ENCODE measurements at regions not wholly inside any gene's neighbourhood (a gene's known extent, or its start where the extent isn't known, plus 50 kb on each side); places are given as distances from the start of the nearest gene placed in this dataset.

DNA sequence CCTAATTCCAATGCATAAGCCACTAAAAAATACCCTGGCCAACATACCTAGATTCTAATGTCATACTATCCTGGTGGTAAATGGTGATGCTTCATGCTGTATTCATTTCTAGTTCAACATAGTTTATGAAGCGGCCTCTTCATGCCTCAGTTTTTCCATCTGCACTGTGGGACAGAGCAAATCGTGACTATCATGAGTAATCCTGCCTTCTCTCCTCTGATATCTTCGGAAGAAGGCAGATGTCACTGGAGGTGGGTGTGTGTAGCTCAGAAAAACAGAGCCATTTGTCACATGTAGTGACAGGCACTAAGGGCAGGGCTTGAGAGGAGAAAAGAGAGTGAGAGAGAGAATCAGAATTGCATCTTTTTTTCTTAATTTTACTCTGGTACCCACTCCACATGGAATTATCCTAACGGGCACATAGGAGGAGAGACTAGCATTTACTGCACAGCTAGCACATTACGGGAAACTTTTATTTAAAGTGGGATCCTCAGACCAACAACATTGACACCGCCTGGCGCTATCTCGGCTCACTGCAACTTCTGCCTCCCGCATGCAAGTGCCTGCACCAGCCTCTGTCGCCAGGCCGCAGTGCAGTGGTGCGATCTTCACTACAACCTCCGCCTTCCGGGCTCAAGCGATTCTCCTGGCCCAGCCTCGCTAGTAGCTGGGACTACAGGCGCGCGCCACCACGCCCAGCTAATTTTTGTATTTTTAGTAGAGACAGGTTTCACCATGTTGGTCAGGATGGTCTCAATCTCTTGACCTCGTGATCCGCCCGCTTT lies 78.4 kb upstream of the KCNA3 start:
- Mint-ChIP-seq H3K4me3 (no peak overlapping the region), H3K27ac (ENCODE audit: low read depth) (no peak overlapping the region), H3K27me3 (peaks cover 56% of the 10 kb centered on the region), H3K9me3 (no peaks in the 10 kb centered on the region), H3K36me3 (ENCODE audit: insufficient read depth) (no peaks in the 10 kb centered on the region), H3K4me1 (no peaks in the 10 kb centered on the region)
- no peak for ATAC-seq (replicated peaks; ENCODE audit: extremely low read depth, poor library complexity, severe bottlenecking)
- DNase-seq (ENCODE audit: low spot score in 2 of 2), result no peak

DNA sequence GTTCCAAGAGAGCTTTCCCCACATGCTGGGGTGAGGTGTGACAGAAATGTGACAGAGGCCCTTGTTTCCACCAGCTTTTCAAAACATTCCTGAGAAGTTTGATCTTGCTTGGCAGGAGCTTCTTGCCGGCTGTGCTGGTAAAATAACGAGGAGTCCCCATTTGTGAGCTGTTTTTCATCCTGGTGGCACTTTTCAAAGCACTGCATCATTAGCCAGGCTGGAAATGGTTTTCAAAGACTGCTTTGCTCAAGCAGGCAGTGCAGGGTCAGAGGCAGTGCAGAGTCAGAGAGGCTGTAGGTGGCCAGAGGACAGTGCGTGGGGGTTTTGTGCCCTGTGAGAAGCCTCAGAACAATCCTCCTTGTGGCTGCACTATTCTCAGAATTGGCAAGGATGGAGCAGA lies 75.8 kb upstream of the KCNA3 start:
- H3K4me3 Mint-ChIP-seq, result no peak overlapping the region
- H3K27ac Mint-ChIP-seq (ENCODE audit: low read depth), result no peak overlapping the region
- H3K9me3 Mint-ChIP-seq, result no peaks in the 10 kb centered on the region
- DNase-seq (ENCODE audit: low spot score in 2 of 2), result no peak
- H3K27me3 Mint-ChIP-seq, result peaks cover 37% of the 10 kb centered on the region
- H3K4me1 Mint-ChIP-seq, result no peaks in the 10 kb centered on the region
- H3K36me3 Mint-ChIP-seq (ENCODE audit: insufficient read depth), result no peaks in the 10 kb centered on the region
- ATAC-seq (replicated peaks; ENCODE audit: extremely low read depth, poor library complexity, severe bottlenecking), result no peak

DNA sequence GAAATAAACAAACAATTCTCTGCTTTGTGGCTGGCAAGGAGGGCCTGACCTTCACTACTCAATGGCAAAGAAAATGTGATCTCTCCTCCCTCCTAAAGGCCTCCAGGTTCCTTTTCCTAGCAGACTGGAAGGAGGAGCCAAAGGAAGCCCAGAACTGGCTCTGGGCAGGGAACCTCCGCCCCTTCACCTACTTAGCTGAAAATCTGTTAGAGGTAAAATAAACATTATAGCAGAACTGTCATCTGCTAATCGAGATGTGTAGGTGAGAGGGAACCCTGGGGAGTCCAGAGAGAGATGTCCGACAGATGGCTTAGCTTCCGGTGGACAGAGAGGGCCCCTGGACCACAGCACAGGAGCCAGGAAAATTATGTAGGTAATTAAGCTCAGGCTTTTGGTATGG lies 75.2 kb upstream of the KCNA3 start:
- no peak overlapping the region for H3K27ac Mint-ChIP-seq (ENCODE audit: low read depth)
- ATAC-seq (replicated peaks; ENCODE audit: extremely low read depth, poor library complexity, severe bottlenecking) (no peak), DNase-seq (ENCODE audit: low spot score in 2 of 2) (no peak)
- H3K4me3 Mint-ChIP-seq, result no peak overlapping the region
- peaks cover 37% of the 10 kb centered on the region for H3K27me3 Mint-ChIP-seq
- no peaks in the 10 kb centered on the region for H3K9me3 Mint-ChIP-seq
- H3K4me1 Mint-ChIP-seq, result no peaks in the 10 kb centered on the region
- H3K36me3 Mint-ChIP-seq (ENCODE audit: insufficient read depth), result no peaks in the 10 kb centered on the region

DNA sequence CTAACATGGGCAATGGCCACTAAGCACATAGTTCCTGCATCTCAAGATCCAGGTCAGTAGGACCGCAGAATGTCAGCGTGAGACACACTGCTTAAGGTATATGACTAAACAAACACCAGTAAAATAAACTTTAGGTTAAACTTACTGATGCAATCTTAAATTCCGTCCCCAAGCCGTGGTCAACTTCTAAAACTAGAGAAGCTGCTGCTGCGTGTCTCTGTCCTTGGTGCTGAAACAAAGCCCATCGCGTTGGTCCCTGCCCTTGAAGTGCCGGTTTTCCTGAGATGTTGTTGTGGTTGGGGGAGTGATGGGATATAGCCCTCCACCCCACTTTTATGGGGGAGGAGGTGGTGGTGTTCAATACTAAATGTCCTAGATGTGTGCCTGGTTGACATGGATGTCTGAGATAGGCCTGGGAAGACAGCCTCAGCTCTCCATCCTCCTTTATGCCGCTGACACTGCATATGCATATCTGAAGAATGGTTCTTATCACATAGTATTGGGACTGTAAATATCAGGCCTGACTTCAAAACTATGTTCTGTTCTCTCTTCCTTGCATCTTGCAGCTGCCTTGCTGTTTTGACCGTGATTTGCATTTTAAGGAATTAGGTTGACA lies 72.0 kb upstream of the KCNA3 start:
- ATAC-seq (replicated peaks; ENCODE audit: extremely low read depth, poor library complexity, severe bottlenecking), result no peak
- no peaks in the 10 kb centered on the region for H3K4me1 Mint-ChIP-seq
- no peak overlapping the region for H3K27ac Mint-ChIP-seq (ENCODE audit: low read depth)

DNA sequence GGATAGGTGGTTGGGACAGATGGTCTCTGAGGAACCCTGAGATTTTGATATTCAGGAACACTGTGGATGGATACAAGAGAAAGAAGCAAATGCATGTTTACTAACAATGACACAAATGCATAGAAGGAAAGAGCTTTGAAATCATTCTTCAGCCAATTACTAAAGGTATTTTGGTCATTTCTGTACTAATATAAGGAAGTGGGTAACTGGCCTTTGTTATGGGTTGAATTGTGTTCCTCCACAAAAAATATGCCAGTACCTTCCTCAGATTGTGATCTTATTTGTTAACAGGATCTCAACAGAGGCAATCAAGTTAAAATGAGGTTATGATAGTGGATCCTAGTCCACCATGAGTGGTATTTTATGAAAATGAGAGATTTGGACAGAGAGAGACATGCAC lies 68.7 kb upstream of the KCNA3 start:
- Mint-ChIP-seq H3K27ac (ENCODE audit: low read depth) (no peak overlapping the region), H3K4me1 (no peaks in the 10 kb centered on the region), H3K4me3 (no peak overlapping the region), H3K27me3 (peaks cover 42% of the 10 kb centered on the region), H3K36me3 (ENCODE audit: insufficient read depth) (no peaks in the 10 kb centered on the region), H3K9me3 (no peaks in the 10 kb centered on the region)
- no peak for DNase-seq (ENCODE audit: low spot score in 2 of 2)
- ATAC-seq (replicated peaks; ENCODE audit: extremely low read depth, poor library complexity, severe bottlenecking), result no peak

More for the DNA sequence above, 72.0 kb upstream of the KCNA3 start:
- DNase-seq (ENCODE audit: low spot score in 2 of 2), result peak; percentile 33 to 44
- H3K9me3 Mint-ChIP-seq, result no peaks in the 10 kb centered on the region
- H3K27me3 Mint-ChIP-seq, result peaks cover 51% of the 10 kb centered on the region
- H3K4me3 Mint-ChIP-seq, result no peak overlapping the region
- H3K36me3 Mint-ChIP-seq (ENCODE audit: insufficient read depth), result no peaks in the 10 kb centered on the region

DNA sequence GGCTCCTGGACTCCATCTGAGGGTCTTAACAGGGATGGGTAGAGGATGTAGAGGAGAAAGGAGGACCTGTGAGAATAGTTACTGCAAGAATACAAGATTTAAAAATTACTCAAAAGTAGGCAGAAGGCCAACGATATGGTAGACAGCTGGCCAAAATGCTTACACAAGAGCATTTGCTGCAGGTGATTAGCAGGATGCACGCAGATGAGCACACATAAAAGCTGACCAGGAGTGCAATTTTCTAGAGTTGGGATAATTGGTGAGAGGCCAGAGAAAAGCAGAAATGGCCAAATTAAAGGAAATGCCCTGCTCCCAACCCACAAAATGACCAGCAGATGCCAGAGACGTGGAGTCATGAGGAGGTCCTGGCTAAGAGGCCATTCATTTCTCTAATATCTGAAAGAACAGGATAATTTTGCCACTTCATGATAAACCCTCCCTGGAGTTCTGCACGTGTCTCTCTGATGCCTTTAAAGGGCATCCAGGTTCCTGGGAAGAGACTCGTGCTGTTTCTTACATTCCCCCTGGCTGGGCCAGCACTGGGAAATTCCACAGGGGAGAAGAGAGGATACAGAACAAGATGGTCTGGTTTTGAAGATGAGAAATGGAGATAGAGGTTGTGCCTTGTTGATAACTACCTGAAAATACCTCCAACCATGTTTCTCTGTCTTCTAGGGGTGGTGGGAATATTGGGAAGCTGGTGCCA lies 62.3 kb upstream of the KCNA3 start:
- no peaks in the 10 kb centered on the region for H3K36me3 Mint-ChIP-seq (ENCODE audit: insufficient read depth)
- peaks cover 10% of the 10 kb centered on the region for H3K27me3 Mint-ChIP-seq
- no peak overlapping the region for H3K27ac Mint-ChIP-seq (ENCODE audit: low read depth)
- ATAC-seq (replicated peaks; ENCODE audit: extremely low read depth, poor library complexity, severe bottlenecking), result no peak
- no peak for DNase-seq (ENCODE audit: low spot score in 2 of 2)
- H3K4me1 Mint-ChIP-seq, result no peaks in the 10 kb centered on the region
- no peaks in the 10 kb centered on the region for H3K9me3 Mint-ChIP-seq
- H3K4me3 Mint-ChIP-seq, result no peak overlapping the region

DNA sequence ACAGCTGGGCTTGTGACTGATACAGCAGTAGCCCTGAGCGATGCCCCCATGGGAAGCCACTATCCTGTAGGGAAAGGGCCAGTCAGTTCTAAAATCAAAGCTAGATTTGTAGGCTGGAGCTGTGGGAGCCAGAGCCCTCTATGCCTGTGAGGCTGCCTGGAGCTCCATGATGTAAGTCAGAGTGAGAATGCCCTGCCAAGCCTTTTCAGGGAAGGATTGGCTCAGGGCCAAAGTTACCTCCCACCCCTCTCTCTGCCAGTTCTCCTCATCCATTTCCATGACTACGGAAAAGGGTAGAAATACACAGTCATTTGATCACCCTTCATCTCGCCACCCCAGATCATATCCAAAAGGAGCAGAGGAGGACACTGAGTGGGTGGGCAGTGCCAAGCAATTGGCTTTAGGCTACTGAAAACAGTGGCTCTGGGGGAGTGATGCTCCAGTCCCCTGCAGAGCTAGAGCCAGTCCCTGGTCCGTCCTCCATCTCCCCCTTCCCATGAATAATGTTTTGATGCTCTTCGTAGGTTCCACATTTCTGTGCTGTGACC lies 59.5 kb upstream of the KCNA3 start:
- Mint-ChIP-seq H3K36me3 (ENCODE audit: insufficient read depth) (no peaks in the 10 kb centered on the region), H3K27me3 (no peaks in the 10 kb centered on the region), H3K4me3 (no peak overlapping the region), H3K4me1 (no peaks in the 10 kb centered on the region), H3K27ac (ENCODE audit: low read depth) (no peak overlapping the region), H3K9me3 (no peaks in the 10 kb centered on the region)
- ATAC-seq (replicated peaks; ENCODE audit: extremely low read depth, poor library complexity, severe bottlenecking), result no peak
- DNase-seq (ENCODE audit: low spot score in 2 of 2), result no peak

DNA sequence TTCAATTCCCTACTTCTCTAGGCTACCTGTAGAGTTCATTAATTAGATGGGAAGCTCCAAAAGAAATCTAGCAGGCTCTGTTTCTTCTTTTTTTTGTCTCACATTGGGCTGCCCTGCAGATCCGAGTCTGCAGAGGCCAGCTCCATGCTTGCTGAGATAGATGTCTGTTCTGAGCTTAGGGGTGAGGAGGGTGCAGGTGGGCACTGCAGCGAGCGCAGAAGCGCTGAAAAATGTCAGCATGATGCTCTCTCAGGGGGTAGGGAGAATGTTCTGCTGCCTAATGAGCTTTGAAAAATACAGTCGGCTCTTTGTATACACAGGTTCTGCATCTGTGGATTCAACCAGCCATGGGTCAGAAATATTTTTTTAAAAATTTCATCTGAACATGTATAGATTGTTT lies 56.8 kb upstream of the KCNA3 start:
- no peaks in the 10 kb centered on the region for H3K9me3 Mint-ChIP-seq
- ATAC-seq (replicated peaks; ENCODE audit: extremely low read depth, poor library complexity, severe bottlenecking), result no peak

DNA sequence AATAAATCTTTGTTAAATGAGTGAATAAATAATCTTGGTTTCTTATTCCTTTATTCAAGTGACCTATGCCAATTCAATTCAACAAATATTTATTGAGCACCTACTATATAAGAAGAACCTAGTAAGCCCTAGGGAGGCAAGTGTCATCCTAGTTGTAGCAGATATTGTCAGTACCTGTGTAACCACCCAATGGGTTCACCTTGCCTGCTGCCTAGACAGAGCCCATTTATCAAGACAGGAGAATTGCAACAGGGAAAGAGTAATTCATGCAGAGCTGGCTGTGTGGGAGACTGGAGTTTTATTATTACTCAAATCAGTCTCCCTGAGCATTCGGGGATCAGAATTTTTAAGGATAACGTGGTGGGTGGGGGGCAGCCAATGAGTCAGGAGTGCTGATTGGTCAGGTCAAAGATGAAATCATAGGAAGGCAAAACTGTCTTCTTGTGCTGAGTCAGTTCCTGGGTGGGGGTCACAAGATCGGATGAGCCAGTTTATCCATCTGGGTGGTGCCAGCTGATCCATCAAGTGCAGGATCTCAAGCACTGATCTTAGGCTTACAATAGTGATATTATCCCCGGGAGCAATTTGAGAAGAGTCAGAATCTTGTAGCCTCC lies 53.8 kb upstream of the KCNA3 start:
- Mint-ChIP-seq H3K36me3 (ENCODE audit: insufficient read depth) (no peaks in the 10 kb centered on the region), H3K27me3 (no peaks in the 10 kb centered on the region), H3K9me3 (no peaks in the 10 kb centered on the region), H3K4me1 (peaks cover 29% of the 10 kb centered on the region), H3K27ac (ENCODE audit: low read depth) (no peak overlapping the region), H3K4me3 (no peak overlapping the region)
- ATAC-seq (replicated peaks; ENCODE audit: extremely low read depth, poor library complexity, severe bottlenecking) (no peak), DNase-seq (ENCODE audit: low spot score in 2 of 2) (no peak)

More for the DNA sequence above, 56.8 kb upstream of the KCNA3 start:
- no peak for DNase-seq (ENCODE audit: low spot score in 2 of 2)
- H3K27ac Mint-ChIP-seq (ENCODE audit: low read depth), result no peak overlapping the region
- no peaks in the 10 kb centered on the region for H3K27me3 Mint-ChIP-seq
- H3K4me3 Mint-ChIP-seq, result no peak overlapping the region
- peaks cover 21% of the 10 kb centered on the region for H3K4me1 Mint-ChIP-seq
- no peaks in the 10 kb centered on the region for H3K36me3 Mint-ChIP-seq (ENCODE audit: insufficient read depth)

DNA sequence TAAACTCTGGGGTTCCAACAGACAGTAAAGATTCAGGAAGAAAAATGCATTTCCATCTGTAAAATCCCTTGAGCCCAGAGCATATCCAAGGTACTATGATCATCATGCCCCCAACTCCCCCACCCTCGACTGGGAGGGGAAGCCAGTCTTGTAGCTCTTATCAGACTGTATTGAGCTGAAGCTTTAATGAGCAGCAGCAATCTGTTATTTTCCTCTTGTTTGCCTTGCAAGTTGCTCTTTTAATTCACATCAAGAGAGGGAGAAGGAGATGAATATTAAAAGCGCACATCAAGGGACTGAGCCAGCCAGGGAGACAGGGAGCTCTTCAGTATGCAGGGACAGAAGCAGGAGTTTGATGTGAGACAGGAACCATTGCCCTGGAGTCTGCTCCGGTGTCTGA lies 52.5 kb upstream of the KCNA3 start:
- H3K9me3 Mint-ChIP-seq, result no peaks in the 10 kb centered on the region
- H3K4me3 Mint-ChIP-seq, result peak overlapping the region; percentile 57
- no peaks in the 10 kb centered on the region for H3K36me3 Mint-ChIP-seq (ENCODE audit: insufficient read depth)
- H3K4me1 Mint-ChIP-seq, result peaks cover 29% of the 10 kb centered on the region
- no peak for ATAC-seq (replicated peaks; ENCODE audit: extremely low read depth, poor library complexity, severe bottlenecking)
- no peak for DNase-seq (ENCODE audit: low spot score in 2 of 2)
- H3K27ac Mint-ChIP-seq (ENCODE audit: low read depth), result peak overlapping the region; percentile 77
- H3K27me3 Mint-ChIP-seq, result no peaks in the 10 kb centered on the region

DNA sequence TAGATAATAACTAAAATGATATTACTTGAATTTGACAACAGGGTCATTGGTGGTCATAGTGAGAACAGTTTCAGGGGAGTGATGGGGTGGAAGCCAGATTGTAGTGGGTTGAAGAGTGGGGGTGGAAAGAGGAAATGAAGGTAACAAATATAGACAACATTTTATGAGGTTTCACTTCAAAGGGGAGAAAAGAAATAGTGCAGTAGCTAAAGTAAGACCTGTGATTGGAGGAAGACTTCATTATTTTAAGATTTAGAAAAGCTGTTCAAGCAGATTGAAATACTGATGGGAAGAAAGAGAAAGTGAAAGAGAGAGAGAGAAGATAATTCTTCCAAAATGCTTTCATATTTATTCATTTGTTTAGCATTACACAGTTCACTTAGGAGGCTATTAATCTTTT lies 52.0 kb upstream of the KCNA3 start:
- Mint-ChIP-seq H3K9me3 (no peaks in the 10 kb centered on the region), H3K4me1 (peaks cover 29% of the 10 kb centered on the region), H3K27me3 (no peaks in the 10 kb centered on the region), H3K4me3 (peak overlapping the region; percentile 57), H3K36me3 (ENCODE audit: insufficient read depth) (no peaks in the 10 kb centered on the region), H3K27ac (ENCODE audit: low read depth) (peak overlapping the region; percentile 77)
- DNase-seq (ENCODE audit: low spot score in 2 of 2) (no peak), ATAC-seq (replicated peaks; ENCODE audit: extremely low read depth, poor library complexity, severe bottlenecking) (peak; percentile 75)
